ENCODE measurements at regions not wholly inside any gene's neighbourhood (a gene's known extent, or its start where the extent isn't known, plus 50 kb on each side); places are given as distances from the start of the nearest gene placed in this dataset.

GRCh38 chr4:60565558-60565957 is 634.6 kb upstream of the ADGRL3 start:
- TF ChIP-seq MYC (IDR thresholded peaks at IDR 0.05; ENCODE audit: low read depth, low read length): no peak
- TF ChIP-seq POLR2AphosphoS5 (IDR thresholded peaks at IDR 0.05; ENCODE audit: insufficient read depth, low read depth, low read length): no peak
- no peak for TF ChIP-seq GATA2 (IDR thresholded peaks at IDR 0.05; ENCODE audit: insufficient read depth, insufficient read length, low read depth, low read length)
- TF ChIP-seq CTCF (IDR thresholded peaks at IDR 0.05; ENCODE audit: extremely low read depth in 1 of 2, insufficient read depth in 1 of 2, low read depth in 1 of 2, low read length in 2 of 2): no peak
- no peak for TF ChIP-seq EZH2 (IDR thresholded peaks at IDR 0.05; ENCODE audit: borderline replicate concordance, low read depth, low read length, severe bottlenecking)
- no peak for TF ChIP-seq POLR2A (IDR thresholded peaks at IDR 0.05; ENCODE audit: low read depth, low read length)
- TF ChIP-seq JUN (IDR thresholded peaks at IDR 0.05; ENCODE audit: borderline replicate concordance, insufficient read depth, insufficient read length, low read depth): no peak
- TF ChIP-seq, protein P1, sequence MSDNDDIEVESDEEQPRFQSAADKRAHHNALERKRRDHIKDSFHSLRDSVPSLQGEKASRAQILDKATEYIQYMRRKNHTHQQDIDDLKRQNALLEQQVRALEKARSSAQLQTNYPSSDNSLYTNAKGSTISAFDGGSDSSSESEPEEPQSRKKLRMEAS (IDR thresholded peaks at IDR 0.05; ENCODE audit: insufficient read depth, insufficient read length): no peak
